H1 (cell line): ENCODE measurements at regions not wholly inside any gene's neighbourhood (a gene's known extent, or its start where the extent isn't known, plus 50 kb on each side); places are given as distances from the start of the nearest gene placed in this dataset.

Source experiments
- EP300 ChIP-seq, 2 experiments: IDR thresholded peaks; 1 replicate in 1 of 2; 2 replicates in 1 of 2; pipeline ENCODE4 v1.6.1; 2011 to 2012; ENCODE audit warnings: low read depth in 2 of 2, low read length in 2 of 2, mild to moderate bottlenecking in 2 of 2, borderline replicate concordance in 1 of 2, inconsistent platforms in 1 of 2, moderate library complexity in 1 of 2
- POLR2A ChIP-seq, 2 experiments: IDR thresholded peaks; 1 replicate in 1 of 2; 2 replicates in 1 of 2; pipeline ENCODE4 v1.6.1; 2011; ENCODE audit warnings: low read depth in 2 of 2, low read length in 2 of 2, mild to moderate bottlenecking in 2 of 2; ENCODE audit errors: control extremely low read depth in 1 of 2
- TAF1 ChIP-seq: IDR thresholded peaks from 2 replicates; pipeline ENCODE4 v1.6.1; 2011; ENCODE audit warnings: mild to moderate bottlenecking, low read depth, low read length
- TF ChIP-seq, protein P1 (sequence below): IDR thresholded peaks from 2 replicates; pipeline ENCODE4 v1.6.1; 2011; ENCODE audit warnings: low read length, improper control_type of control experiment
- TF ChIP-seq, protein P2 (sequence below), 3 experiments: IDR thresholded peaks; 1 replicate in 2 of 3; 2 replicates in 1 of 3; pipeline versions ENCODE4 v1.5.1 to v1.6.1; 2011; ENCODE audit warnings: low read length in 3 of 3, mild to moderate bottlenecking in 3 of 3, inconsistent platforms in 2 of 3, low read depth in 1 of 3, moderate library complexity in 1 of 3; ENCODE audit not compliant: insufficient read depth in 1 of 3; ENCODE audit errors: control extremely low read depth in 1 of 3
- TF ChIP-seq, protein P3 (sequence below): IDR thresholded peaks from 2 replicates; pipeline ENCODE4 v1.6.1; 2012; ENCODE audit warnings: inconsistent platforms

DNA sequence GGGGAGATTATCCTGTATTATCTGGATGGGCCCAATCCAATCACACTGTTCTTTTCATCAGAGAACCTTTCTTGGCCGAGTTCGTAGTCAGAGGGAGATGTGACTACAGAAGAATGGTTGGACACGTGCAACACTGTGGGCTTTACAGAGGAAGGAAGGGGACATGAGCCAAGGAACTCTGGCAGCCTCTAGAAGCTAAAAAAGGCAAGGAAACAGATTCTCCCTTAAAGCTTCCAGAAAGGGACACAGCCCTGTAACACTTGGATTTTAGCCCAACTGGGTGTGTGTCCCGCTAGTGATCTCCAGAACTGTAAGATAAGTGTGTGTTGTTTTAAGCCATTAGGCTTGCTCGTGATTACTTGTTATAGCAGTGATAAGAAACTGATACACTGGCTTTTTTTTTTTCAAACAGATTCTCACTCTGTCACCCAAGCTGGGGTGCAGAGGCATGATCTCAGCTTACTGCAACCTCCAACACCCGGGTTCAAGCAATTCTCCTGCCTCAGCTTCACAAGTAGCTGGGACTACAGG lies 53.9 kb upstream of the FBXO28 start:
- TF ChIP-seq POLR2A (IDR thresholded peaks at IDR 0.05; ENCODE audit: control extremely low read depth in 1 of 2, low read depth in 2 of 2, low read length in 2 of 2) (no peak), TAF1 (no peak), EP300 (IDR thresholded peaks at IDR 0.05; ENCODE audit: borderline replicate concordance in 1 of 2, low read depth in 2 of 2, low read length in 2 of 2) (no peak)
- TF ChIP-seq, protein P1, sequence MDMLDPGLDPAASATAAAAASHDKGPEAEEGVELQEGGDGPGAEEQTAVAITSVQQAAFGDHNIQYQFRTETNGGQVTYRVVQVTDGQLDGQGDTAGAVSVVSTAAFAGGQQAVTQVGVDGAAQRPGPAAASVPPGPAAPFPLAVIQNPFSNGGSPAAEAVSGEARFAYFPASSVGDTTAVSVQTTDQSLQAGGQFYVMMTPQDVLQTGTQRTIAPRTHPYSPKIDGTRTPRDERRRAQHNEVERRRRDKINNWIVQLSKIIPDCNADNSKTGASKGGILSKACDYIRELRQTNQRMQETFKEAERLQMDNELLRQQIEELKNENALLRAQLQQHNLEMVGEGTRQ, result no peak
- TF ChIP-seq, protein P2, sequence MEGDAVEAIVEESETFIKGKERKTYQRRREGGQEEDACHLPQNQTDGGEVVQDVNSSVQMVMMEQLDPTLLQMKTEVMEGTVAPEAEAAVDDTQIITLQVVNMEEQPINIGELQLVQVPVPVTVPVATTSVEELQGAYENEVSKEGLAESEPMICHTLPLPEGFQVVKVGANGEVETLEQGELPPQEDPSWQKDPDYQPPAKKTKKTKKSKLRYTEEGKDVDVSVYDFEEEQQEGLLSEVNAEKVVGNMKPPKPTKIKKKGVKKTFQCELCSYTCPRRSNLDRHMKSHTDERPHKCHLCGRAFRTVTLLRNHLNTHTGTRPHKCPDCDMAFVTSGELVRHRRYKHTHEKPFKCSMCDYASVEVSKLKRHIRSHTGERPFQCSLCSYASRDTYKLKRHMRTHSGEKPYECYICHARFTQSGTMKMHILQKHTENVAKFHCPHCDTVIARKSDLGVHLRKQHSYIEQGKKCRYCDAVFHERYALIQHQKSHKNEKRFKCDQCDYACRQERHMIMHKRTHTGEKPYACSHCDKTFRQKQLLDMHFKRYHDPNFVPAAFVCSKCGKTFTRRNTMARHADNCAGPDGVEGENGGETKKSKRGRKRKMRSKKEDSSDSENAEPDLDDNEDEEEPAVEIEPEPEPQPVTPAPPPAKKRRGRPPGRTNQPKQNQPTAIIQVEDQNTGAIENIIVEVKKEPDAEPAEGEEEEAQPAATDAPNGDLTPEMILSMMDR (IDR thresholded peaks at IDR 0.05; ENCODE audit: control extremely low read depth in 1 of 3, insufficient read depth in 1 of 3, low read depth in 1 of 3, low read length in 3 of 3), result no peak
- TF ChIP-seq, protein P3, sequence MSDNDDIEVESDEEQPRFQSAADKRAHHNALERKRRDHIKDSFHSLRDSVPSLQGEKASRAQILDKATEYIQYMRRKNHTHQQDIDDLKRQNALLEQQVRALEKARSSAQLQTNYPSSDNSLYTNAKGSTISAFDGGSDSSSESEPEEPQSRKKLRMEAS, result no peak
